Stimulated activated naive B cell treated with anti-CD40 and anti-IgM and Interleukin-4, amounts not matched to agents 10 μg/mL and 1 μg/mL and 100 μg/mL, for 72 hours (primary cell): ENCODE measurements at regions not wholly inside any gene's neighbourhood (a gene's known extent, or its start where the extent isn't known, plus 50 kb on each side); places are given as distances from the start of the nearest gene placed in this dataset.
A peak's percentile ranks its signal among the peaks of the same experiment; 100 is the strongest.

ENCODE experiments used
- ATAC-seq, 2 donors: fragments of 150-1000 bp; cut with Tn5 transposase; replicated peaks; 2 replicates each; pipeline ENCODE4 v1.10.0; 2021; ENCODE audit warnings: moderate library complexity in 1 of 2
- DNase-seq: peaks from one replicate; pipeline ENCODE4 v3.0.0; 2021
- H3K27ac Mint-ChIP-seq: one replicate; pipeline ENCODE4 v1.8.0; 2022; ENCODE audit warnings: mild to moderate bottlenecking, mixed read lengths
- H3K27me3 Mint-ChIP-seq, 2 donors: one replicate each; pipeline ENCODE4 v1.8.0; 2022; ENCODE audit warnings: mixed read lengths in 2 of 2
- H3K36me3 Mint-ChIP-seq, 2 donors: one replicate each; pipeline ENCODE4 v1.8.0; 2022; ENCODE audit warnings: mixed read lengths in 2 of 2, mild to moderate bottlenecking in 1 of 2
- H3K4me1 Mint-ChIP-seq, 2 donors: one replicate each; pipeline ENCODE4 v1.8.0; 2022; ENCODE audit warnings: mixed read lengths in 2 of 2, mild to moderate bottlenecking in 1 of 2
- H3K4me3 Mint-ChIP-seq, 2 donors: one replicate each; pipeline ENCODE4 v1.8.0; 2022; ENCODE audit warnings: mild to moderate bottlenecking in 2 of 2, mixed read lengths in 2 of 2, moderate library complexity in 1 of 2
- H3K9me3 Mint-ChIP-seq, 2 donors: one replicate each; pipeline ENCODE4 v1.8.0; 2022; ENCODE audit warnings: mixed read lengths in 2 of 2, mild to moderate bottlenecking in 1 of 2

DNA sequence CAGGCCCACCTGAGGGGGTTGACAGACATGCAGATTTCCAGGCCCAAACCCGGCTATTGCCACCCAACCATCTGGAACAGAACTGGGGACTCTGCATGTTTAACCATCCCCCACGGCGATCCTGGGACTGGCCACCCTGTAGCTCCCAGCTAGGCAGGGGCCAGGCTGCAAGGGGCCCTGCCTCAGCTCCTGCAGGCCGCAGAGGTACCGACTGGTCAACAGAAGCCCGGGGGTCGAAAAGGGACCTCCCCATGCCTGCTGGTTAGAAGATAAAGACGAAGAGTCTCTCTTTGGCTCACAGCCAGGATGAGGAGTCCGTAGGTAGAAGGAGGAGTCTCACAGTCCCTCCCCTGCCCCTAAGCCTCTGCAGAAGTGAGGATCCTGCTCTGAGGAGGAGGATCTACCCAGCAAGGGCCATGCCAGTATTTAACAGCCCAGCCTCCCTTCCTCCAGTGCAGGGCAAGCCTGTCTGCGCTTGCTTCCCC is 223.4 kb upstream of the TNRC6C start:
- Mint-ChIP-seq H3K9me3 (peaks cover 15 to 20% of the 10 kb centered on the region in 2 donors), H3K27ac (no peak overlapping the region)
- DNase-seq: no peak

DNA sequence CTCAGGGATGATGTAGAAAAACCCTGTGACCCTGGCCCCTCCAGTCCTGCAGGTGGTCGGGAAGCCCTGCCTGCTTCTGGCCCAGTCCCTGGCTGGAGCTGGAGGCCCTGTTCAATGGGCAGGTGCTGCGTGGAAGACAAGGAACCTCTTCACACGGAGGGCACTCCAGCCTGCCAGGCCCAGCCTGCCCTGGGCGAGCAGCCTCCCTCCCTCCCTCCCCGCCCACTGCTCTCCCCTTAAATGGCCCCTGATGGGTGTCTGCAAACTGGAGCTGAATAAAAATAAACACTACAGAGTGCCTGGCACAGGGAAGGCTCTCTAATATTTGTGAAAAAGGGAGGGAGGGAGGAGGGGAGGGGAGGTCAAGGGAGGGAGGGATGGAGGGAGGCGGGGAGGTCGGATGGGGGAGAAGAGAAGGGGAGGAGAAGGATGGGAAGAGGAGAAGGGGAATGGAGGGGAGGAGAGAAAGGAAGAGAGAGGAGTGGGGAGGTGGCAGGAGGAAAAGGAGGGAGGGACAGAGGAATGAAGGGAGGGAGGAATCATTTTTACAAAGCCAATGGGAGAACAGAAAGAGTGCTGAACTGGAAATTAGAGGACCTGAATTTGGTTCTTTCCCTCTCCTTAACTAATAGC is 222.8 kb upstream of the TNRC6C start:
- H3K36me3 Mint-ChIP-seq: peaks cover 1 to 4% of the 10 kb centered on the region in 2 donors
- DNase-seq: no peak
- no peak overlapping the region for H3K4me3 Mint-ChIP-seq
- no peak for ATAC-seq
- no peaks in the 10 kb centered on the region for H3K4me1 Mint-ChIP-seq
- no peak overlapping the region for H3K27ac Mint-ChIP-seq
- peaks cover 50 to 67% of the 10 kb centered on the region in 2 donors for H3K27me3 Mint-ChIP-seq
- peaks cover 11 to 16% of the 10 kb centered on the region in 2 donors for H3K9me3 Mint-ChIP-seq

More for the DNA sequence above, 223.4 kb upstream of the TNRC6C start:
- no peak for ATAC-seq
- Mint-ChIP-seq H3K36me3 (peaks cover 5% of the 10 kb centered on the region in 2 donors), H3K4me1 (no peaks in the 10 kb centered on the region), H3K27me3 (peaks cover 54 to 70% of the 10 kb centered on the region in 2 donors), H3K4me3 (no peak overlapping the region)

DNA sequence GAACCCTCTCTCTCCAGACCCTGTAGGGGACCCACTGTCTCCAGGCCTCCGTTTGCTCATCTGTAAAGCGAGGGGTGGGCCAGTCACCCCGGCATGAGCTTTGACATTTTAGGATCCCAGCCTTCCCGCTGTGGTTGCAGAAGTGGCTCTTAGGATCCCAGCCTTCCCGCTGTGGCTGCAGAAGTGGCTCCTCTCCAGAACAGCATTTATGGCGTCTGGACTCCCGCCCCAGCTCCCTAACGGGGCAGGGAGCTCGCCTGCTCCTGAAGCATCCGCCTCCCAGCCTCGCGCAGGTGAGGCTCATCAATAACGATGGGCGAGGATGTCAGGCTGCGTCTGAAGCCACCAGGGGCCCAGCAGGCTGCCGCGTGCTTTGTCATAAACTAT is 222.3 kb upstream of the TNRC6C start:
- H3K4me1 Mint-ChIP-seq: no peaks in the 10 kb centered on the region
- H3K27me3 Mint-ChIP-seq: peaks cover 49 to 64% of the 10 kb centered on the region in 2 donors
- no peak for DNase-seq
- no peak for ATAC-seq
- H3K4me3 Mint-ChIP-seq: no peak overlapping the region
- H3K27ac Mint-ChIP-seq: no peak overlapping the region
- peaks cover 13 to 15% of the 10 kb centered on the region in 2 donors for H3K9me3 Mint-ChIP-seq
- peaks cover 0 to 4% of the 10 kb centered on the region in 2 donors for H3K36me3 Mint-ChIP-seq

- no peak for ATAC-seq
- Mint-ChIP-seq H3K27me3 (peaks cover 49 to 64% of the 10 kb centered on the region in 2 donors), H3K4me1 (no peaks in the 10 kb centered on the region), H3K9me3 (peaks cover 13 to 15% of the 10 kb centered on the region in 2 donors), H3K36me3 (peaks cover 0 to 7% of the 10 kb centered on the region in 2 donors), H3K27ac (peak overlapping the region; percentile 34), H3K4me3 (no peak overlapping the region)
- DNase-seq: no peak
Measured at GRCh38 chr17:77736721-77737120, 221.8 kb upstream of the TNRC6C start.

GRCh38 chr17:77737442-77738265 is 220.8 kb upstream of the TNRC6C start:
- ATAC-seq (no peak), DNase-seq (no peak)
- Mint-ChIP-seq H3K36me3 (peaks cover 0 to 7% of the 10 kb centered on the region in 2 donors), H3K4me1 (no peaks in the 10 kb centered on the region), H3K9me3 (peaks cover 11% of the 10 kb centered on the region in 2 donors), H3K4me3 (no peak overlapping the region), H3K27ac (no peak overlapping the region), H3K27me3 (peaks cover 47 to 67% of the 10 kb centered on the region in 2 donors)

DNA sequence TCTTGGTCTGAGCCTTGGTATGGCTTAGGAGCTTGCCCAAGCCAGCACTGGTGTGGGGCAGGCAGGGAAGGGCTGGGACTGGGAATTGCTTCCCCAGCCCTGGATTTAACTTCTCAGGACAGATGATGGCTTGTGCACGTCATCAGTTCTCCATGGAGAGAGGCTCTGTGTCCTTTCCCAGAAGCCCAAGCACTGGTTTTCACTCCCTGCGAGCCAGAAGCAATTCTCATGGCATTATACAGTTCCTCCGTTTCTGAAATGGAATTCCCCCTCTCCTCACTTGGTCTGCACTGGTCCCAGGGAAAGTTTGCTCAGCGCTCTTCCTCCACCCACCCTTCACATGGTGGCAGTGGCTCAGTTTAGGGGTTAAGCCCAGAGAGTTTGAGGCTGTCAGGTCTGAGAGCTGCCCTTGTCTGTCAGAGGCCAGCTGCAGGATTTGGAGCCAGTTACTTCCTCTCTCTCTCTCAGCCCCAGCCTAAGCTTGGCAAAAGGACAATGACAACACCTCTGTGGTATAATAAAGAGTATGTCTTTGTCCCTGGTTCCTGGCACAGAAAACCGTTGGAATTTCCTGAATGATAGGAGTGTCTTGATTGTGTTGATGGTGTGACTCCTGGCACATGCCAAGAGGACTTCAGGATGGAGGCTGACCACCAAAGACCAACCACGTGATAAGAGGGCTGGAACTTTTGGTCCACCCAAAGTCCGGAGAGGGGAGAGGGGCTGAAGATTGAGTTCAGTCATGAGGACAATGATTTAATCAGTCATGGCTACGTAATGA is 219.6 kb upstream of the TNRC6C start:
- no peaks in the 10 kb centered on the region for H3K4me1 Mint-ChIP-seq
- no peak overlapping the region for H3K4me3 Mint-ChIP-seq
- peaks cover 0 to 3% of the 10 kb centered on the region in 2 donors for H3K9me3 Mint-ChIP-seq
- ATAC-seq: no peak
- peaks cover 0 to 3% of the 10 kb centered on the region in 2 donors for H3K36me3 Mint-ChIP-seq
- H3K27ac Mint-ChIP-seq: no peak overlapping the region
- peaks cover 43 to 61% of the 10 kb centered on the region in 2 donors for H3K27me3 Mint-ChIP-seq
- no peak for DNase-seq

DNA sequence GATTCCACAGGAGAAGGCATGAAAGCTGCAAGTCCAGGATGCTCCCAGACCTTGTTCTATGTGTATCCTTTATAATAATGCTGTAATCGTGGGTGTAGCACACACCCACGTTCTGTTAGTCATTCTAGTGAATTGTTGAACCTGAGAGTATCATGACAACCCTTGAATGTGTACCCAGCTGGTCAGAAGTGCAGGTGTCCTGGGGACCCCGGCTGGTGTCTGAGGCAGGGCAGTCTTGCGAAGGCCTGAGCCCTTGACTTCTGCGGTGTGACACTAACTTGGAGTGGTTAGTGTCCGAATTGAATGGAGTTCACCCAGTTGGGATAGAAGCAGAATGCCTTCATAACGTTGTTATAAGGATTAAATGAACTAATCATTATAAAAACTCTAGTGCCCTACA is 218.0 kb upstream of the TNRC6C start:
- H3K27me3 Mint-ChIP-seq: peaks cover 36 to 53% of the 10 kb centered on the region in 2 donors
- no peak overlapping the region for H3K4me3 Mint-ChIP-seq
- peaks cover 4 to 5% of the 10 kb centered on the region in 2 donors for H3K36me3 Mint-ChIP-seq
- DNase-seq: no peak
- no peaks in the 10 kb centered on the region for H3K4me1 Mint-ChIP-seq
- H3K9me3 Mint-ChIP-seq: peaks cover 8 to 11% of the 10 kb centered on the region in 2 donors
- ATAC-seq: no peak
- no peak overlapping the region for H3K27ac Mint-ChIP-seq

- no peak for ATAC-seq
- peaks cover 9 to 11% of the 10 kb centered on the region in 2 donors for H3K9me3 Mint-ChIP-seq
- H3K4me1 Mint-ChIP-seq: no peaks in the 10 kb centered on the region
- H3K27me3 Mint-ChIP-seq: peaks cover 33 to 47% of the 10 kb centered on the region in 2 donors
- peaks cover 4 to 5% of the 10 kb centered on the region in 2 donors for H3K36me3 Mint-ChIP-seq
- no peak overlapping the region for H3K4me3 Mint-ChIP-seq
- DNase-seq: no peak
- H3K27ac Mint-ChIP-seq: no peak overlapping the region
Measured at GRCh38 chr17:77741109-77741508, 217.4 kb upstream of the TNRC6C start.

DNA sequence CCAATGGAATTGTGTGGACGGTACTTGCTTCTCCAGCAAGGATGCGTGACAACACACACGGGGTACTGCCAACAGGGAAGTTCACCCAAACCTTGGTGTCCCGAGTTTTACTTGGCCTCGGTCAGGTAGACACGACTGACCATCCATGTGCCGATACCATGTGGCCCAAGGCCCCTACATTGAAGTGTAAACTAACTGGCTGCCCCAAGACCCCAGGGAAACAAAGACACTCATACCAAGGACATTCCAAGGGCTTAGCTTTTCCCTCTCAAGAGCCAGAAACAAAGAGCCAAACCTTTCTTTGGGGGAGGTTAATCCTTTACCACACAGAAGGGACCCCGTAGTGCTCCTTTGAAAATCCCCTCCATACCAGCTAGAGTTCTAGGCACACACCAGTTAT is 215.9 kb upstream of the TNRC6C start:
- Mint-ChIP-seq H3K9me3 (peaks cover 9 to 11% of the 10 kb centered on the region in 2 donors), H3K27me3 (peaks cover 24 to 39% of the 10 kb centered on the region in 2 donors), H3K36me3 (peaks cover 4 to 5% of the 10 kb centered on the region in 2 donors), H3K4me3 (no peak overlapping the region), H3K27ac (no peak overlapping the region), H3K4me1 (no peaks in the 10 kb centered on the region)
- ATAC-seq: no peak
- no peak for DNase-seq

DNA sequence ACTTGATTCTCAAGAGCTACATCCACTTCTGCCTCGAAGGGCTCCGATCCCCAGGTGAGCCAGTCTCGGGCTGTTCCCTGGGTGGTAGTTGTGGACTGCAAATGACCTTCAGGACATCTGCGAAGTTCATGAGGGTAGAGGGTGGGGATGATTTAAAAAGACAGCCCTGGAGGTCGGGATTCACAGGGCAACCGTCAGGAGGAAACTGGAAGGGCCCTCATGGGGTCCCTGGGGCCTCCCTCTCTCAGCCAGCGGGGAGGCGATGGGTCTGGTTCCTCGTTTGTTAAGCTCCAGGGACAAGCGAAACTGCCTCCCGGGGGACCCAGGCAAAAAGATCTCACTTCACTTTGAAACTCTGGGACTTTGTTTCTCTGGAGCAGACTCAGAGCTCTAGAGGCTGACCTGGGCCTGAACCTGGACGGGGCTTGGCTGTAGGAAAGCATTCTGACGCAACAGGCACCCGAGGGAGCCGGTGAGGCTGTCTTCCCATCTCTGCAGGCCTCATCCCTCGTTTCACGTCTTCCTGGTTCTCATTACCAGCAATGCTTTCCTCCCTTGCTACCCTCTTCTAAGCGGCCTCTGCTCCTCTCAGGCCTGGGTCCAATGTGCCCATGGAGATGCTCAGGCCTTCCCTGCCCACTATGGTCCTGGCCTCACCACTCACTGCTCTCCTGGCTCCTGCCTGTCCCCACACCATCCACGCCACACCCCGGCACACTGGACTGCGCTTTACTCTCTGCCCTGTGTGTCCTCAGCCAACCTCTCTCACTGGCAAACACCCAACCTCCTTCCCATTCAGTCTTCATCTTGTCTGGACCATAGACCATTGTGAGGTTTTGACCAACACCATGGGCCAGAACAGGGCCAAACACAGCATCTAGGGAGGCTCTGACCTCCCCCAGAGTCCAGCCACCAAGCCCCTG is 214.2 kb upstream of the TNRC6C start:
- H3K4me3 Mint-ChIP-seq: no peak overlapping the region
- ATAC-seq: no peak
- H3K27ac Mint-ChIP-seq: no peak overlapping the region
- H3K4me1 Mint-ChIP-seq: no peaks in the 10 kb centered on the region
- H3K27me3 Mint-ChIP-seq: peaks cover 23 to 27% of the 10 kb centered on the region in 2 donors
- H3K36me3 Mint-ChIP-seq: peaks cover 4 to 5% of the 10 kb centered on the region in 2 donors
- peaks cover 9 to 11% of the 10 kb centered on the region in 2 donors for H3K9me3 Mint-ChIP-seq
- DNase-seq: no peak

GRCh38 chr17:77745702-77746101 is 212.8 kb upstream of the TNRC6C start:
- no peak for DNase-seq
- no peaks in the 10 kb centered on the region for H3K4me1 Mint-ChIP-seq
- H3K9me3 Mint-ChIP-seq: peaks cover 9 to 11% of the 10 kb centered on the region in 2 donors
- ATAC-seq: no peak
- no peak overlapping the region for H3K4me3 Mint-ChIP-seq
- peaks cover 23 to 27% of the 10 kb centered on the region in 2 donors for H3K27me3 Mint-ChIP-seq
- peaks cover 4 to 5% of the 10 kb centered on the region in 2 donors for H3K36me3 Mint-ChIP-seq
- no peak overlapping the region for H3K27ac Mint-ChIP-seq

DNA sequence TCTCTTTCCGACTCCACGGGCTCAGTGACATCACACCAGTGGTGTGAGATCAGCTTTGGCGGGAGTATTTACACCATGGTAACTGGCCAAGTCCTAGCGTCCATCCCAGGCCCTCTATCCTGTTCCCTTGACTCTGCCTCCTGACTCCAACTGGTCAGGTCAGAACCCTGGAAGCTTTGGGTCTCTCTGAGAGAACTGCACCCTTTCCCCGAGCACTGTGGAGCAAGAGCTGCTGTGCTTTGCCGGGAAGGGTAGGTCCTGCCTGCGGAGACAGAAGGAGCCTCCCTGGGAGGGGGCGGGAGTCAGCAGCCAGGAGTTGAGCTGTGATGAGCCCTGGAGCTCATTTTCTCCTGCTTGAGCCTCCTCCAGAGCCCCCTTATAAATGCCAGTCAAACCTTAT is 212.1 kb upstream of the TNRC6C start:
- Mint-ChIP-seq H3K36me3 (peaks cover 4 to 5% of the 10 kb centered on the region in 2 donors), H3K9me3 (peaks cover 9 to 10% of the 10 kb centered on the region in 2 donors), H3K27ac (peak overlapping the region; percentile 4), H3K4me1 (no peaks in the 10 kb centered on the region), H3K27me3 (peaks cover 23 to 31% of the 10 kb centered on the region in 2 donors), H3K4me3 (no peak overlapping the region)
- no peak for DNase-seq
- ATAC-seq: no peak

DNA sequence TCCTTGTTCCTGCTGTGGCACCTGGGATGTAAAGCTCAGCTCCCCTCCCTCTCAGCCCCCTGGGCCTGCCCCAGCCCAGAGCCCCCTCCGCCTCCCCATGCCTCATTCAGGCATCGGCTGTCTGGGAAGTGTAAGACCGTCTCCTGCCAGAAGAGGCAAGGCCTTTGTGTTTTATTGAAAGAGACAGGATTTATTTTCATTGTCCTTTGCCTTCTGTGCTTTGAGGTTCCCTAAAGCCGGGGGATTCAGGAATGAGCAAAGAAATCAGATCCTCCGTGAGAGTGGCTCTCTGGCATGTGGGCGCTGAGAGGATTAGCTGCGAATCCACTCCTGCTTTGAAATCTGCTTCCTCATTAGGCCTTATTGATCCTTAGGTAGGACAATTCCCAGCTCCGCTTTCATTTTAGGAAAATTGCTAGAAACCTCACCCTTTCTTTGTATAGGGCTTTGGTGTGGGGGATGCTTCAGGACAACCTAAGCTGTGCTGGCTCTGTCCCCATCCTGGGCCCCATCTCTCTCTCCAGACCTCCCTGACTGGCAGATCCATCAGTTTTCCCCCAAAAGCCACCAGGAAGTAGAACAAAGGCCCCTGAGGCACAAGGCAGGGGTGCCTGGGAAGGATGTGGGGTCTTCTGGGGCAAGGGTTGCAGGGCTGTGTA is 211.5 kb upstream of the TNRC6C start:
- Mint-ChIP-seq H3K27ac (no peak overlapping the region), H3K9me3 (peaks cover 9 to 10% of the 10 kb centered on the region in 2 donors), H3K36me3 (peaks cover 2 to 4% of the 10 kb centered on the region in 2 donors), H3K4me1 (no peaks in the 10 kb centered on the region), H3K27me3 (peaks cover 23 to 31% of the 10 kb centered on the region in 2 donors), H3K4me3 (no peak overlapping the region)
- DNase-seq (no peak), ATAC-seq (no peak)
